Activated CD8-positive, alpha-beta T cell treated with anti-CD3 and anti-CD28 coated beads for 36 hours (primary cell): ENCODE measurements at regions not wholly inside any gene's neighbourhood (a gene's known extent, or its start where the extent isn't known, plus 50 kb on each side); places are given as distances from the start of the nearest gene placed in this dataset.

Experiments
- ATAC-seq: fragments of 200-7000 bp; cut with Tn5 transposase; one replicate; pipeline ENCODE4 v1.10.0; 2021; ENCODE audit warnings: mild to moderate bottlenecking, moderate library complexity
- CTCF ChIA-PET: fragments of 350-600 bp; sonication (Branson Sonifier 250); formaldehyde crosslinking; loops from one replicate; lab custom pipeline; 2021; ENCODE audit warnings: antibody characterized with exemption; lab: Charles Lee
- POLR2A ChIA-PET: fragments of 350-600 bp; sonication (Branson Sonifier 250); formaldehyde crosslinking; loops from one replicate; lab custom pipeline; 2021; ENCODE audit warnings: antibody characterized with exemption; lab: Charles Lee
- DNase-seq: peaks from one replicate; pipeline ENCODE4 v3.0.0-alpha.2; 2020
- H3K27ac Mint-ChIP-seq: one replicate; pipeline ENCODE4 v1.8.0; 2021; ENCODE audit warnings: mild to moderate bottlenecking, mixed read lengths
- H3K27me3 Mint-ChIP-seq: one replicate; pipeline ENCODE4 v1.8.0; 2021; ENCODE audit warnings: mixed read lengths
- H3K36me3 Mint-ChIP-seq: one replicate; pipeline ENCODE4 v1.8.0; 2021; ENCODE audit warnings: low read depth, mixed read lengths
- H3K4me1 Mint-ChIP-seq: one replicate; pipeline ENCODE4 v1.8.0; 2021; ENCODE audit warnings: low read depth, mixed read lengths
- H3K4me3 Mint-ChIP-seq: one replicate; pipeline ENCODE4 v1.8.0; 2021; ENCODE audit warnings: mild to moderate bottlenecking, moderate library complexity, mixed read lengths
- H3K9me3 Mint-ChIP-seq: one replicate; pipeline ENCODE4 v1.8.0; 2021; ENCODE audit warnings: mixed read lengths
- intact Hi-C: fragments of 100-400 bp; cut with micrococcal nuclease; formaldehyde crosslinking; loops from one replicate; pipeline ENCODE4 v1.10.0; 2022
- TF ChIP-seq, protein P1 (sequence below): fragments of 200-600 bp; IDR thresholded peaks from one replicate; pipeline ENCODE4 v1.8.0; 2022; ENCODE audit warnings: antibody characterized with exemption, mild to moderate bottlenecking

DNA sequence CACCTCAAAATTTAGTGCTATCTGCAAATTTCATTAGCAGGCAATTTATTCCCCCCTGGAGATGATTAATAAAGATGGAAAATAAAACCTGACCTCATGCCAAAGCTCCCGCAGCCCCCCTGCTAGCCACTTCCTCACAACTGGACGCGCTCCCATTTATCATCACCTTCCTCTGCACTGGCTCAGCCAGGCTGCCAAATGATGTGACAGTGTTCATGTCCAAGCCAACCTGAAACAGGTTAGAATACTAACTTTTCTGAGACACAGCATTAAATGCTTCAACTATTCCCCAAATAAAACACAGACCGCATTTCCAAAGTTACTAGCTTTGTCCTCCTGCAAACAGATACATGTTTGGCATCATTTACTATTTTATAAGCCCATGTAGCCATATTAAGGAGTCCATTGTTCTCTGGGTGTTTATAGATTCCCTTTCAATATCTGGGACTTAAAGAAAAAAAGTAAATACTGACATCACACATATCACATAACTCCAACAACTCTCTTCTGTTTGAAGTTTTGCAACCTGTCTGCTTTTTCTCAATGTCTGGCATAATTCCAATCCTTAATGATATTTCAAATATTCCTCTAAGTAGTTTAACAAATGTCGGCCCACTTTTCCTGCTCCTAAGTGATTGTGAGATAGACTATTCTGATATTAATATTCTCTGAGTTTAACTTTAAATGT is 829.7 kb upstream of the FAT3 start:
- Mint-ChIP-seq H3K27ac (no peak overlapping the region), H3K9me3 (peaks cover 10% of the 10 kb centered on the region), H3K27me3 (no peaks in the 10 kb centered on the region), H3K4me1 (no peaks in the 10 kb centered on the region), H3K36me3 (no peaks in the 10 kb centered on the region), H3K4me3 (no peak overlapping the region)
- no peak for DNase-seq
- ChIA-PET POLR2A (no interaction called here), CTCF (no interaction called here)
- no peak for ATAC-seq
- intact Hi-C loops = no loop called here
- TF ChIP-seq, protein P1, sequence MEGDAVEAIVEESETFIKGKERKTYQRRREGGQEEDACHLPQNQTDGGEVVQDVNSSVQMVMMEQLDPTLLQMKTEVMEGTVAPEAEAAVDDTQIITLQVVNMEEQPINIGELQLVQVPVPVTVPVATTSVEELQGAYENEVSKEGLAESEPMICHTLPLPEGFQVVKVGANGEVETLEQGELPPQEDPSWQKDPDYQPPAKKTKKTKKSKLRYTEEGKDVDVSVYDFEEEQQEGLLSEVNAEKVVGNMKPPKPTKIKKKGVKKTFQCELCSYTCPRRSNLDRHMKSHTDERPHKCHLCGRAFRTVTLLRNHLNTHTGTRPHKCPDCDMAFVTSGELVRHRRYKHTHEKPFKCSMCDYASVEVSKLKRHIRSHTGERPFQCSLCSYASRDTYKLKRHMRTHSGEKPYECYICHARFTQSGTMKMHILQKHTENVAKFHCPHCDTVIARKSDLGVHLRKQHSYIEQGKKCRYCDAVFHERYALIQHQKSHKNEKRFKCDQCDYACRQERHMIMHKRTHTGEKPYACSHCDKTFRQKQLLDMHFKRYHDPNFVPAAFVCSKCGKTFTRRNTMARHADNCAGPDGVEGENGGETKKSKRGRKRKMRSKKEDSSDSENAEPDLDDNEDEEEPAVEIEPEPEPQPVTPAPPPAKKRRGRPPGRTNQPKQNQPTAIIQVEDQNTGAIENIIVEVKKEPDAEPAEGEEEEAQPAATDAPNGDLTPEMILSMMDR = no peak

DNA sequence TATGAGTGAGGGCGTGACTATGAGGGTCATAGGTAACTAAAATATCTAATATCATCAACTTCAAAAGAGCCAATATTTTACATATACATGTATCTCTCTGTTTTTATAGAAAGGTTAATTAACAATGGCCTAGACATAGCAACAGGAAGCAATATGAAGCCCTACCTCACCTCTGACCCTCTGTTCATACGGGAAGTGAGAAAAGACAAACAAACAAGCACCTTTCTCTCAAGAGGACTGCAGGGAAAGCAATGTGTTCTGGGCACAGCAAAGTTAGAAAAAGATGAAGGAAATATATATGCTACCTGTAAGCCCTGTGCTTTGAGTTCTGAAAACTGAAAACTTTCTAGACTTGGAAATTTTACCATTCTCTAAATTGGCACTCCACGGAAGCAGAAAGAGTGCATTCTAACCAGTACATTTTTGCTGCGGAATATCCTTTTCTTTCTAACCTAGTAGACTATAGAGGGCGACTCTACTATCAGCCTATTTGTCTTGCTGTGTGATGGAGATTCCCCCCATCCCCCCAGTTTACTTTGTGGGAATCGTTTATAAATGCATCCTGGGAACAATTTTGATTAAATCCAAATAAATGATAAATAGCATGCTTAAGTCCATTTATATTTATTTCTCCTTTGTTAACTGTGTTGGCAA is 830.4 kb upstream of the FAT3 start:
- ChIA-PET POLR2A (no interaction called here), CTCF (no interaction called here)
- TF ChIP-seq, protein P1 = no peak
- H3K4me1 Mint-ChIP-seq = no peaks in the 10 kb centered on the region
- H3K27ac Mint-ChIP-seq = no peak overlapping the region
- DNase-seq = no peak
- H3K27me3 Mint-ChIP-seq = no peaks in the 10 kb centered on the region
- ATAC-seq = no peak
- intact Hi-C loops = no loop called here
- no peak overlapping the region for H3K4me3 Mint-ChIP-seq
- peaks cover 11% of the 10 kb centered on the region for H3K9me3 Mint-ChIP-seq
- H3K36me3 Mint-ChIP-seq = no peaks in the 10 kb centered on the region

DNA sequence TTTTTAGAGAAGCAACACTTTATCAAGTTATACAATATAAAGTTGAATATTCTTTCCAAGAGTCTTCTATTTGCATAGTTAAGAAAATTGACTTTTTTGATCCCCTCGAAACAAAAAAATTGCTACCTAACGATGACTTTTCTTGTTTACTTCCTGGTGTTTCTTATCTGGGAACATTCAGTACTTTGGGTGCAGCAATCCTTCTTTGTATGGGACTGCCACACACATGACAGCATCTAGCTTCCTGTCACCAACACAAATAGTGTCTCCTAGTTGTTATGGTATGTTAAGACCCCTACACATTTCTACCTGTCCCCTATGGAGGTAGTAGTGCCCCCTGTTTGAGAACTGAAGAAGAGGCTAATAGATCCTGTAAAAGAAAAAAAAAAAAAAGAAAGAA is 841.7 kb upstream of the FAT3 start:
- DNase-seq = no peak
- Mint-ChIP-seq H3K27ac (no peak overlapping the region), H3K27me3 (no peaks in the 10 kb centered on the region), H3K36me3 (no peaks in the 10 kb centered on the region), H3K4me1 (no peaks in the 10 kb centered on the region), H3K9me3 (peaks cover 5% of the 10 kb centered on the region), H3K4me3 (no peak overlapping the region)
- TF ChIP-seq, protein P1 = no peak
- CTCF ChIA-PET = no interaction called here
- ATAC-seq = no peak
- intact Hi-C loops = no loop called here
- POLR2A ChIA-PET = no interaction called here

DNA sequence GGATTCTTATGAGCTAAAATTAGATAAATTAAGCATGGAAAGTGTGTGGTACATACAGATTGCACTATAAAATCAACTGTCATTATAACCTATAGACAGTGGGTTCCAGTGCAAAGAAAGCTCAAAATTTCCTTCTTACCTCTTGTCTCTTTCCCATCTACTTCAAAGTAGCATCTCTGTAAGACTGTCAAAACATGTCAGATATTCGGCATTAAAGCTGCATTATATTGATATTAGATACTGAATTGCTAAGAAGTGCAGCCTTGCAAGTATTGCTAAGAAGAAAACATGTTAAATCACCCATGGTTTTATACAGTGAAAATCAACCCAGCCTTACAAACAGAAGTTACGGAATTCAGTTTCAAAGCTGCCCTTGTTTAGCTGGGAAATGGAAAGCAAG is 849.8 kb upstream of the FAT3 start:
- intact Hi-C loops = no loop called here
- Mint-ChIP-seq H3K9me3 (peaks cover 3% of the 10 kb centered on the region), H3K4me1 (no peaks in the 10 kb centered on the region), H3K27ac (no peak overlapping the region), H3K4me3 (no peak overlapping the region), H3K27me3 (no peaks in the 10 kb centered on the region), H3K36me3 (no peaks in the 10 kb centered on the region)
- TF ChIP-seq, protein P1 = no peak
- ChIA-PET POLR2A (no interaction called here), CTCF (no interaction called here)
- ATAC-seq (no peak), DNase-seq (no peak)

DNA sequence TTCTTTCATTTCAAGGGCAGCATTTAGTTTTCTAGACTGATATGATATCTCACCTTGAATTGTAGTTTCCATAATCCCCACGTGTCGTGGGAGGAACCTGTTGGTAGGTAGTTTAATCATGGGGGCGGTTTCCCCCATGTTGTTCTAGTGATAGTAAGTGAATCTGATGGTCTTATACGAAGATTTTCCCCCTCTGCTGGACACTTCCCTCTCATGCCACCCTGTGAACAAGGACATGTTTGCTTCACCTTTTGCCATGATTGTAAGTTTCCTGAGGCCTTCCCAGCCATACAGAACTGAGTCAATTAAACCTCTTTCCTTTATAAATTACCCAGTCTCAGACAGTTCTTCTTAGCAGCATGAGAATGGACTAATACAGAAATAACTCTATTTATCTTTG is 851.1 kb upstream of the FAT3 start:
- CTCF ChIA-PET = no interaction called here

More for the DNA sequence above, 851.1 kb upstream of the FAT3 start:
- TF ChIP-seq, protein P1 = no peak
- intact Hi-C loops = no loop called here
- no peaks in the 10 kb centered on the region for H3K4me1 Mint-ChIP-seq
- peaks cover 3% of the 10 kb centered on the region for H3K9me3 Mint-ChIP-seq
- POLR2A ChIA-PET = no interaction called here
- H3K4me3 Mint-ChIP-seq = no peak overlapping the region
- ATAC-seq (no peak), DNase-seq (no peak)
- H3K27ac Mint-ChIP-seq = no peak overlapping the region
- H3K36me3 Mint-ChIP-seq = no peaks in the 10 kb centered on the region
- no peaks in the 10 kb centered on the region for H3K27me3 Mint-ChIP-seq
